GM12878 (cell line): ENCODE measurements at regions not wholly inside any gene's neighbourhood (a gene's known extent, or its start where the extent isn't known, plus 50 kb on each side); places are given as distances from the start of the nearest gene placed in this dataset.

Source experiments
- ATAC-seq: fragments of 200-7000 bp; cut with Tn5 transposase; 3 replicates; pipeline ENCODE4 v1.9.1; 2020; ENCODE audit warnings: mild to moderate bottlenecking, moderate library complexity
- BruUV-seq: library from RNA; stranded (reverse); fragments of 400-500 nt; replicated peaks from 2 replicates; lab custom pipeline; 2021; lab: Mats Ljungman, UMichigan
- CTCF ChIA-PET: fragments of 300-600 bp; sonication (Branson Sonifier 250); formaldehyde crosslinking; extraction: SDS; loops from one replicate; lab custom pipeline; 2021; ENCODE audit warnings: inconsistent platforms; lab: Yijun Ruan, JAX
- POLR2A ChIA-PET: fragments of 350-600 bp; formaldehyde crosslinking; extraction: SDS; loops from one replicate; lab custom pipeline; 2021; ENCODE audit warnings: inconsistent platforms; lab: Charles Lee
- RAD21 ChIA-PET: fragments of 300-600 bp; sonication (Branson Sonifier 250); formaldehyde crosslinking; loops from one replicate; lab custom pipeline; 2023; ENCODE audit warnings: antibody characterized with exemption; ENCODE audit not compliant: unreplicated experiment; lab: Charles Lee
- SMC1A ChIA-PET: fragments of 300-600 bp; sonication (Branson Sonifier 250); formaldehyde crosslinking; loops from one replicate; lab custom pipeline; 2023; ENCODE audit not compliant: unreplicated experiment, uncharacterized antibody; lab: Charles Lee
- DNase-seq: peaks from one replicate; pipeline ENCODE4 v3.0.0-alpha.2; 2011; ENCODE audit warnings: low read depth, low spot score
- FAIRE-seq: peaks from 3 replicates; lab custom pipeline; 2011; peaks lifted over from hg19 to GRCh38; lab: Jason Lieb, UNC
- H2AFZ ChIP-seq: 2 replicates; pipeline ENCODE4 v1.6.0; 2011; ENCODE audit warnings: low read depth, low read length, control low read depth; ENCODE audit not compliant: control insufficient read depth
- H3K27ac ChIP-seq: 2 replicates; pipeline ENCODE4 v1.5.1; 2011; ENCODE audit warnings: control low read depth; ENCODE audit not compliant: control insufficient read depth, insufficient read depth
- H3K27me3 ChIP-seq, 2 experiments: replicated peaks in 1 of 2; 2 replicates each; pipeline versions ENCODE4 v1.6.0 to v1.6.1; 2011; ENCODE audit warnings: low read length in 1 of 2; ENCODE audit not compliant: control insufficient read depth in 2 of 2, insufficient read depth in 2 of 2
- H3K36me3 ChIP-seq, 2 experiments: 2 replicates each; pipeline ENCODE4 v1.5.1; 2011; ENCODE audit warnings: low read length in 1 of 2; ENCODE audit not compliant: control insufficient read depth in 2 of 2, insufficient read depth in 2 of 2
- H3K4me1 ChIP-seq: 2 replicates; pipeline ENCODE4 v1.6.1; 2011; ENCODE audit warnings: mild to moderate bottlenecking, low read length, moderate library complexity, mixed read lengths; ENCODE audit not compliant: control insufficient read depth, insufficient read depth
- H3K4me2 ChIP-seq: 2 replicates; pipeline ENCODE4 v1.6.0; 2011; ENCODE audit warnings: control low read depth; ENCODE audit not compliant: control insufficient read depth, insufficient read depth
- H3K4me3 ChIP-seq: fragments of 200-600 bp; sonication (generic); 2 replicates; pipeline ENCODE4 v1.5.1; 2016
- H3K79me2 ChIP-seq: 2 replicates; pipeline ENCODE4 v1.6.0; 2011; ENCODE audit warnings: low read length; ENCODE audit not compliant: control insufficient read depth, insufficient read depth
- H3K9ac ChIP-seq: 2 replicates; pipeline ENCODE4 v1.8.0; 2011; ENCODE audit warnings: low read length, control low read depth, mixed read lengths; ENCODE audit not compliant: control insufficient read depth, insufficient read depth
- H3K9me3 ChIP-seq: replicated peaks from 3 replicates; pipeline ENCODE4 v1.5.1; 2011; ENCODE audit warnings: mild to moderate bottlenecking, low read length; ENCODE audit not compliant: control insufficient read depth, insufficient read depth
- H4K20me1 ChIP-seq: 2 replicates; pipeline ENCODE4 v1.6.0; 2011; ENCODE audit not compliant: control insufficient read depth, insufficient read depth
- CHD4 ChIP-seq: fragments of 200-600 bp; sonication (generic); IDR thresholded peaks from 2 replicates; pipeline ENCODE4 v1.6.1; 2016; ENCODE audit warnings: mild to moderate bottlenecking
- DPF2 ChIP-seq: fragments of 450-650 bp; IDR thresholded peaks from 2 replicates; pipeline ENCODE4 v1.6.1; 2017; ENCODE audit warnings: mild to moderate bottlenecking
- EED ChIP-seq: sonication (generic); IDR thresholded peaks from 2 replicates; pipeline ENCODE4 v1.6.1; 2016; ENCODE audit warnings: antibody characterized with exemption, low read depth
- EZH2 ChIP-seq: IDR thresholded peaks from 2 replicates; pipeline ENCODE4 v1.6.1; 2012; ENCODE audit warnings: low read depth, mild to moderate bottlenecking, control low read depth, inconsistent platforms, low read length, borderline replicate concordance; ENCODE audit not compliant: control insufficient read depth
- HCFC1 ChIP-seq: fragments of 150-350 bp; IDR thresholded peaks from 2 replicates; pipeline ENCODE4 v1.6.1; 2014; ENCODE audit warnings: low read length
- NFYB ChIP-seq: IDR thresholded peaks from 2 replicates; pipeline ENCODE4 v1.6.1; 2011; ENCODE audit warnings: low read depth, mild to moderate bottlenecking, low read length, improper control_type of control experiment, moderate library complexity; ENCODE audit not compliant: insufficient read depth
- NR2F1 ChIP-seq: fragments of 450-650 bp; conservative IDR thresholded peaks from 2 replicates; pipeline ENCODE4 v1.6.1; 2017; ENCODE audit warnings: mild to moderate bottlenecking
- PAX5 ChIP-seq: IDR thresholded peaks from 2 replicates; pipeline ENCODE4 v1.6.1; 2011; ENCODE audit warnings: low read depth, low read length, borderline replicate concordance
- PML ChIP-seq: IDR thresholded peaks from 2 replicates; pipeline ENCODE4 v1.6.1; 2012; ENCODE audit warnings: low read length, inconsistent platforms
- RELB ChIP-seq: fragments of 450-650 bp; IDR thresholded peaks from 2 replicates; pipeline ENCODE4 v1.6.1; 2017; ENCODE audit warnings: low read depth, mild to moderate bottlenecking, moderate library complexity
- RFX5 ChIP-seq: IDR thresholded peaks from 2 replicates; pipeline ENCODE4 v1.6.1; 2011; ENCODE audit warnings: low read depth, low read length, improper control_type of control experiment
- SMAD5 ChIP-seq: IDR thresholded peaks from 2 replicates; pipeline ENCODE4 v1.6.1; 2016; ENCODE audit warnings: antibody characterized with exemption, low read depth
- SMARCA5 ChIP-seq: fragments of 450-650 bp; IDR thresholded peaks from 2 replicates; pipeline ENCODE4 v1.6.1; 2017; ENCODE audit warnings: mild to moderate bottlenecking
- STAT3 ChIP-seq: IDR thresholded peaks from 2 replicates; pipeline ENCODE4 v1.6.1; 2011; ENCODE audit warnings: low read depth, low read length, improper control_type of control experiment
- SUZ12 ChIP-seq: fragments of 200-600 bp; sonication (generic); IDR thresholded peaks from one replicate; pipeline ENCODE4 v1.6.1; 2018; ENCODE audit warnings: antibody characterized with exemption, mild to moderate bottlenecking; ENCODE audit not compliant: unreplicated experiment
- WRNIP1 ChIP-seq: IDR thresholded peaks from 2 replicates; pipeline ENCODE4 v1.6.1; 2011; ENCODE audit warnings: low read depth, low read length, improper control_type of control experiment, borderline replicate concordance
- ZBTB40 ChIP-seq: fragments of 450-650 bp; IDR thresholded peaks from 2 replicates; pipeline ENCODE4 v1.6.1; 2016; ENCODE audit warnings: mild to moderate bottlenecking, moderate library complexity, borderline replicate concordance
- ZZZ3 ChIP-seq: IDR thresholded peaks from 2 replicates; pipeline ENCODE4 v1.6.1; 2011; ENCODE audit warnings: low read depth; ENCODE audit not compliant: control insufficient read depth, insufficient read length
- WGBS: methylation state at CpG from one replicate; pipeline ENCODE4 v1.1.6; 2016; ENCODE audit warnings: low lambda C conversion rate; ENCODE audit not compliant: insufficient replicate concordance, insufficient coverage; ENCODE audit errors: missing lambda C conversion rate; 5-methylcytosine and 5-hydroxymethylcytosine counted together
- in situ Hi-C: fragments of 300-500 bp; cut with MboI; formaldehyde crosslinking; loops from 9 replicates; pipeline ENCODE4 v1.14.3; 2018; ENCODE audit warnings: mixed read lengths
- intact Hi-C: fragments of 100-400 bp; cut with micrococcal nuclease; formaldehyde crosslinking; loops from one replicate; pipeline ENCODE4 v1.14.2; 2022; ENCODE audit not compliant: unreplicated experiment
- TF ChIP-seq, protein P1 (sequence below), 3 experiments: IDR thresholded peaks in 2 of 3; conservative IDR thresholded peaks in 1 of 3; 2 replicates each; pipeline ENCODE4 v1.5.1; 2011; ENCODE audit warnings: low read depth in 3 of 3, low read length in 3 of 3, mild to moderate bottlenecking in 3 of 3, control low read depth in 2 of 3, moderate library complexity in 2 of 3, inconsistent platforms in 1 of 3, mixed read lengths in 1 of 3; ENCODE audit not compliant: control insufficient read depth in 2 of 3, insufficient read depth in 1 of 3; ENCODE audit errors: extremely low read depth in 1 of 3

GRCh38 chr9:16028548-16028947, 475.7 kb downstream of the CCDC171 start:
- Histone ChIP-seq H2AFZ (no peak overlapping the region), H3K36me3 (no peaks in the 10 kb centered on the region), H3K27me3 (no peaks in the 10 kb centered on the region), H3K79me2 (no peaks in the 10 kb centered on the region), H3K27ac (no peak overlapping the region), H4K20me1 (no peaks in the 10 kb centered on the region), H3K9me3 (no peaks in the 10 kb centered on the region), H3K4me3 (no peak overlapping the region), H3K4me1 (no peaks in the 10 kb centered on the region), H3K9ac (no peak overlapping the region), H3K4me2 (no peak overlapping the region)
- in situ Hi-C loops (no loop called here), intact Hi-C loops (no loop called here)
- TF ChIP-seq DPF2 = no peak
- no peak for TF ChIP-seq STAT3
- no peak for TF ChIP-seq WRNIP1
- TF ChIP-seq SMAD5 = no peak
- no peak for TF ChIP-seq NFYB
- no peak for TF ChIP-seq CHD4
- TF ChIP-seq EED = no peak
- no peak for TF ChIP-seq SMARCA5
- no peak for TF ChIP-seq ZZZ3
- no peak for TF ChIP-seq RELB
- no peak for TF ChIP-seq NR2F1
- TF ChIP-seq RFX5 = no peak
- no peak for TF ChIP-seq ZBTB40
- TF ChIP-seq, protein P1, sequence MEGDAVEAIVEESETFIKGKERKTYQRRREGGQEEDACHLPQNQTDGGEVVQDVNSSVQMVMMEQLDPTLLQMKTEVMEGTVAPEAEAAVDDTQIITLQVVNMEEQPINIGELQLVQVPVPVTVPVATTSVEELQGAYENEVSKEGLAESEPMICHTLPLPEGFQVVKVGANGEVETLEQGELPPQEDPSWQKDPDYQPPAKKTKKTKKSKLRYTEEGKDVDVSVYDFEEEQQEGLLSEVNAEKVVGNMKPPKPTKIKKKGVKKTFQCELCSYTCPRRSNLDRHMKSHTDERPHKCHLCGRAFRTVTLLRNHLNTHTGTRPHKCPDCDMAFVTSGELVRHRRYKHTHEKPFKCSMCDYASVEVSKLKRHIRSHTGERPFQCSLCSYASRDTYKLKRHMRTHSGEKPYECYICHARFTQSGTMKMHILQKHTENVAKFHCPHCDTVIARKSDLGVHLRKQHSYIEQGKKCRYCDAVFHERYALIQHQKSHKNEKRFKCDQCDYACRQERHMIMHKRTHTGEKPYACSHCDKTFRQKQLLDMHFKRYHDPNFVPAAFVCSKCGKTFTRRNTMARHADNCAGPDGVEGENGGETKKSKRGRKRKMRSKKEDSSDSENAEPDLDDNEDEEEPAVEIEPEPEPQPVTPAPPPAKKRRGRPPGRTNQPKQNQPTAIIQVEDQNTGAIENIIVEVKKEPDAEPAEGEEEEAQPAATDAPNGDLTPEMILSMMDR (IDR thresholded peaks at IDR 0.05 in 2 of 3, conservative IDR thresholded peaks at IDR 0.05 in 1 of 3; ENCODE audit: control insufficient read depth in 2 of 3, extremely low read depth in 1 of 3, insufficient read depth in 1 of 3, low read depth in 3 of 3, low read length in 3 of 3) = no peak
- no peak for TF ChIP-seq EZH2
- no peak for TF ChIP-seq SUZ12
- TF ChIP-seq PML = no peak
- TF ChIP-seq HCFC1 = no peak
- no peak for TF ChIP-seq PAX5
- ChIA-PET POLR2A (no interaction called here), RAD21 (no interaction called here), SMC1A (no interaction called here), CTCF (interaction anchor here (0.9 to 1.4 kb wide), 3 partner anchors 9 to 106 kb away, joined by 3 to 4 read pairs (median 3); no protein-coding TSS in a partner anchor)
- DNase-seq (no peak), FAIRE-seq (no peak), ATAC-seq (no peak)
- BruUV-seq = no TSS peak
- WGBS = 7% methylated on average over 2 of the region's 2 CpGs
